ENCODE measurements at regions not wholly inside any gene's neighbourhood (a gene's known extent, or its start where the extent isn't known, plus 50 kb on each side); places are given as distances from the start of the nearest gene placed in this dataset.

DNA sequence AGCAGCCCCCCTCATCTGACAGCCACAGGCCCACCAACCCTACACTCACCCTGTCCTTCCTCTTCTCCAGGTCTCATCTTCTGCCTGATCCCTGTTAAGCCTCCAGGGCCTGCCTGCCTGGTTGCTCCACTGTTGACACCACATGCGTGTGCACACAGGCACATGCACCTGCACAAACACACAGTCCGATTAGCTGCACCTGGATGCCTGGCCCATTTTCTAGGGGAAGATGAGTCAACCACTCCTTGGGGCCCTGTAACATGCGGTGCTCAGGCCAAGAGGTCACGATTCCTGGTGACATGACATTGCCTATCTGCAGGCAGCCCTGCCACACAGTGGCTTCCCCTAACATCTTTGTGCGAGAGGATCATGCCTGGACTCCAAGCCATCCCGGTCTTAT lies 498.4 kb downstream of the BCOR start:
- DNase-seq (ENCODE audit: low read depth) = no peak
- no peak overlapping the region for H3K4me3 ChIP-seq (ENCODE audit: low read depth, low read length)
- TF ChIP-seq, protein P1, sequence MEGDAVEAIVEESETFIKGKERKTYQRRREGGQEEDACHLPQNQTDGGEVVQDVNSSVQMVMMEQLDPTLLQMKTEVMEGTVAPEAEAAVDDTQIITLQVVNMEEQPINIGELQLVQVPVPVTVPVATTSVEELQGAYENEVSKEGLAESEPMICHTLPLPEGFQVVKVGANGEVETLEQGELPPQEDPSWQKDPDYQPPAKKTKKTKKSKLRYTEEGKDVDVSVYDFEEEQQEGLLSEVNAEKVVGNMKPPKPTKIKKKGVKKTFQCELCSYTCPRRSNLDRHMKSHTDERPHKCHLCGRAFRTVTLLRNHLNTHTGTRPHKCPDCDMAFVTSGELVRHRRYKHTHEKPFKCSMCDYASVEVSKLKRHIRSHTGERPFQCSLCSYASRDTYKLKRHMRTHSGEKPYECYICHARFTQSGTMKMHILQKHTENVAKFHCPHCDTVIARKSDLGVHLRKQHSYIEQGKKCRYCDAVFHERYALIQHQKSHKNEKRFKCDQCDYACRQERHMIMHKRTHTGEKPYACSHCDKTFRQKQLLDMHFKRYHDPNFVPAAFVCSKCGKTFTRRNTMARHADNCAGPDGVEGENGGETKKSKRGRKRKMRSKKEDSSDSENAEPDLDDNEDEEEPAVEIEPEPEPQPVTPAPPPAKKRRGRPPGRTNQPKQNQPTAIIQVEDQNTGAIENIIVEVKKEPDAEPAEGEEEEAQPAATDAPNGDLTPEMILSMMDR (conservative IDR thresholded peaks at IDR 0.05; ENCODE audit: low read depth, low read length) = no peak

DNA sequence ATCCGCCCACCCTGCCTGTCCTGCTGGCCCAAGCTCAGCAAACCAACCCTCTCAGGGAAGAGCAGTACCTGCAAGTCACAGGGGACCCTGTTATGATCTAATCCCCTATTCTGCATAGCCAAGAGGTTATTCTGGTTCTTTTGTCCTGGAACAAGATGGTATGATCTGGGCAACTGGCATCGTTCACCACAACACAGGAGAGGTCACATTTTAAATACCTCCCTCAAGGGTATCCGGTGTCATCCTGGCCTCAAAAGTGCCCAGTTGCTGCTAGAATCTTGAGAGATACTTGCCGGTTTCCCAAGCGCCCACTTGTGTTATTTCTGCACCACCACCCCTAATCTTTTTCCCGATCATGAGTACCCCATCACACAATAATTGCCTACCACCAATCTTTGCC lies 497.5 kb downstream of the BCOR start:
- TF ChIP-seq, protein P1 (conservative IDR thresholded peaks at IDR 0.05; ENCODE audit: low read depth, low read length) = no peak
- H3K4me3 ChIP-seq (ENCODE audit: low read depth, low read length) = no peak overlapping the region
- DNase-seq (ENCODE audit: low read depth) = no peak

DNA sequence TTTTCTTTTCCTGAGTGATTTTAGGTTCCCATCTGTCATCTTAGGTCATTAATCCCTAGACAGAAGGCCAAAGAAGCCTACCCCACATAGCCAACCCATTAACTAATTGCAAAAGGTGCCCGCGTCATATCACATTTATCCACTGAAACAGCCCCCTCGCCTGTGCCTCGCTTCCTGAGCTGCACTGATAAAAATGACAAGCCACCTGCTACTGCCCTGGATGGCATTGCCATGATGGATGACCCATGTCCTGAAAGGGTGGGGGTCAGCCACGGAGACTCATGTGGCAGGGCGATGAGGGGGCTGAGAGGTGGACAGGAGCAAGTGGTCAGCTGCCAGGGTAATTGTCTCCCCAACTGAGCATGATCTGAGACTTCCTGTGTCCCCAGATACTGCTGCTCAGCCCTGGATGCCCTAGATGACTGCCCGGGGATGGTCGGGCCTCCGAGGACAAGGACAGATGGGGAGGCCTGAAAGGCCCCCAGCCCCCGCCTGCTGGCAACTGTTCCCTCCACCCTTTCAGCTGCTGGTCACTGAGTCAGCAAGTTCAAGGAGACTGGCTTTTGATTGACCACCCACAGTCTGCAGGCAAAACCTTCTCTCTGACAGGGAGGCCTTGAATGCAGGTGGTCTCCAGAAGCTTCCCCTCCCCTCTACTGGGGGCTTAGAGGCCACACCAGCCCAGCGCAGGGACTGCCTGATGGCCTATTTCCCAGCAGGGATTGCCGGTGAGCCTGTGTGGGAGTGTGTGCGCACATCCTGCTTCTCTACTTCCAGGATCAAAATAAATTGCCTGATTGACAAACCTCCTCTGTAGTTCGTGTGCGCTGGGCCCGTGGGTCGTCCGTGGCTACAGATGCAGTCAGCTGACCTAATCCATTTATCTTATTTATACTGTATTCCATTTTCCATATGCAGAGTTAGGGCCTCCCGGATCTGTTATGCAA lies 496.3 kb downstream of the BCOR start:
- no peak for DNase-seq (ENCODE audit: low read depth)
- TF ChIP-seq, protein P1 (conservative IDR thresholded peaks at IDR 0.05; ENCODE audit: low read depth, low read length) = no peak
- H3K4me3 ChIP-seq (ENCODE audit: low read depth, low read length) = no peak overlapping the region

DNA sequence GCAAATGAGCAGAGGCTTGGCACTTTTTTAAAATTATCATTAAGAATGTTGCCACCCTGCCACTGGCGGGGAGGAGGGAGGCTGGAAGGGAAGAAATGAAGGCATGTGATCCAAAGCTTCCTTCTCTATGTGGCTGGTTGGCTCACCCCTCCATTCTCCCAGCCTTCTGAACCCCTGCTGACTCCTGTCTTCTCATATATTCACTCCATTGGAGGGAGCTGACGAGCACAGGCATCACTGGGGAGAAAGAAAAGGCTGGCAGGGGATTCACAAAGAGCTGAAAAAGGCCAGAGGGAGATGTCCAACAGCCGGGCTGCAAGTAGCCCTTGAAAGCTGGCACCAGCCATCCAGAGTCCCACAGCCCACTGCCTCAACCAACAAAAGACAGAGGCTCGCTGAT lies 495.6 kb downstream of the BCOR start:
- no peak for DNase-seq (ENCODE audit: low read depth)
- no peak overlapping the region for H3K4me3 ChIP-seq (ENCODE audit: low read depth, low read length)
- TF ChIP-seq, protein P1 (conservative IDR thresholded peaks at IDR 0.05; ENCODE audit: low read depth, low read length) = no peak

DNA sequence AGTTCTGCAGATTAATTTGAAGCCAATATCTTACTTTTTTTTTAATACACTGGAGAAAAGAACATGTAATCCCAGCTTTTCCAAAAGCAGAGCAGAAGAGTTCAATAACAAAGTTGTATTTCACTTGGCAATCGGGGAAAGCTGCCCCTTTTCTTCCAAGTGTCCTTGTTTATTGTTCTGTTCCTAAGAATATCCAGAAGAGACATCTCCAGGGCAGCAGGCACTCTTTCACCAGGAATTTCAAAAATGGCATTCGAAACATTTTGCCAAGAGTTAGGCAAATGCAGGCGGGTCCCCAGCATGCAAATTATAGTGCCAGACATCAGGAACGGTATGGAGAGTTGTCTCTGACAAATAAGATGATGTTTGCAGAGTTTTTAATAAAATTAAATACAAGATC lies 494.5 kb downstream of the BCOR start:
- no peak overlapping the region for H3K4me3 ChIP-seq (ENCODE audit: low read depth, low read length)
- TF ChIP-seq, protein P1 (conservative IDR thresholded peaks at IDR 0.05; ENCODE audit: low read depth, low read length) = no peak
- no peak for DNase-seq (ENCODE audit: low read depth)

DNA sequence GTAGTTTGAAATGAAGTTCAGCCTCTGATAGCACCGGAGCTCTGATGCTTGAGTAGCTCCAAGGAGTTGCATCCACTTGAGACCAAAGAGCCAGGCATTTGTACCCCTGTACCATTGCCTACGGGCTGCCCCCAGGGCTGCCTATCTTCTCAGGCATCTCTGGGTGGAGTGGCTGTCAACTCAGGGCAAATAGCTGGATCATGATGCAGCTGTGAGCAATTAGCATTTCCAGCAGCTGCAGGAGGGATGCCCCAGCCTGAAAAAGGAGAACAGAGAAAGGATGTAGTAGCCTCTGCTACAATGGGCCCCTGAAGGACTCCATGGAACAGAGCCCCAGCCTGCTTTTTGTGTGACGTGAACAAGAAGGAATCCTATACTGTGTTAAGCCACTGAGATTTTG lies 492.6 kb downstream of the BCOR start:
- no peak overlapping the region for H3K4me3 ChIP-seq (ENCODE audit: low read depth, low read length)
- TF ChIP-seq, protein P1 (conservative IDR thresholded peaks at IDR 0.05; ENCODE audit: low read depth, low read length) = no peak
- DNase-seq (ENCODE audit: low read depth) = no peak

DNA sequence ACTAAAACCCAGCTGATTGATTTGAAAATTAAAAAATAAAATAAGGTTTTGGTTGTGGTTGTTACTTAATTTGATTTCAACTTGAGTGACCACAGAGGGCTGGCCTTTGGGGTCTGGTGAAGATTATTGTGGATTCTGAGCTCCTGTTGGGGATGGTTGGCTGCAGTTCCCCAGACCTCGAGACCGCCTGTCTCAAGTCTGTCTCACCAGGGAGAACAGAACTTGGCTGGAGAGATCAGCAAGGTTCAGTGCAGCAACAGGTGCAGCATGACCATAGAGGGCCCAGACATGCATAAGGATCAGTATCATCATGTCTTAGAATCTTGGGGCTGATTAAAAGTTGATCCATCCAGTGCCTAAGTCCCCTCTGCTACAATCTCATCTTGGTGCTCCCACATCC lies 491.9 kb downstream of the BCOR start:
- no peak overlapping the region for H3K4me3 ChIP-seq (ENCODE audit: low read depth, low read length)
- TF ChIP-seq, protein P1 (conservative IDR thresholded peaks at IDR 0.05; ENCODE audit: low read depth, low read length) = no peak
- no peak for DNase-seq (ENCODE audit: low read depth)
